ENCODE measurements at regions not wholly inside any gene's neighbourhood (a gene's known extent, or its start where the extent isn't known, plus 50 kb on each side); places are given as distances from the start of the nearest gene placed in this dataset.

- TF ChIP-seq CTCF (IDR thresholded peaks at IDR 0.05) (no peak), ZFX (IDR thresholded peaks at IDR 0.05; ENCODE audit: borderline replicate concordance) (no peak)
These were observed 423.3 kb upstream of the CAMK1G start for GRCh38 chr1:209160230-209160629.
